Esophagus muscularis mucosa (tissue), 3 donors: ENCODE measurements at regions not wholly inside any gene's neighbourhood (a gene's known extent, or its start where the extent isn't known, plus 50 kb on each side); places are given as distances from the start of the nearest gene placed in this dataset.

Experiments used
- POLR2A ChIP-seq: fragments of 450-650 bp; IDR thresholded peaks from one replicate; pipeline ENCODE4 v1.6.1; 2017; ENCODE audit warnings: antibody characterized with exemption, moderate library complexity, mild to moderate bottlenecking, low read depth
- POLR2AphosphoS5 ChIP-seq, 2 donors: sonication (generic); formaldehyde crosslinking; IDR thresholded peaks; one replicate each; pipeline ENCODE4 v1.6.1; 2017; ENCODE audit warnings: antibody characterized with exemption in 2 of 2
- TF ChIP-seq, protein P1 (sequence below), 3 experiments: fragments of 200-600 bp in 2 of 3; fragments of 450-650 bp in 1 of 3; sonication (generic) in 2 of 3; IDR thresholded peaks; one replicate each; pipeline ENCODE4 v1.5.1; 2017 to 2019; ENCODE audit warnings: antibody characterized with exemption in 3 of 3, mild to moderate bottlenecking in 2 of 3, moderate library complexity in 1 of 3

DNA sequence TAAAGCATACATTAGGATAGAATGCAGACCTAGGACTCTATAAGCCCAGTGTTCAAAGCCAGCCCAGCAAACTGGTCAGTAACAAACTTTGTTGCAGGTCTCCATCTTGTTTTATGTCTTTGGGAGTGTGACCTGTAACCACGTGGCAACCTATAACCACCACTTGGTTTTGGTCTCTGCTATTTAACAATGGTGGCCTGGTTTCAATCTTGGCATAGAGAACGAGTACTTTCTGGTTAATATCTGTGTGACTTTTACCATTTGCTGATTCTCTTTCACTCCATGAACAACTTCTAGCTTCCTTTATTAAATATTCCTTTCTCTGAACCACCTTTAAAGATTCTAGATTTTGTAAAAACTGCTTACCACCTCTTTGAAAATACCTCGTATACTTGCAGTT, 118.5 kb downstream of the KCNS3 start:
- TF ChIP-seq, protein P1, sequence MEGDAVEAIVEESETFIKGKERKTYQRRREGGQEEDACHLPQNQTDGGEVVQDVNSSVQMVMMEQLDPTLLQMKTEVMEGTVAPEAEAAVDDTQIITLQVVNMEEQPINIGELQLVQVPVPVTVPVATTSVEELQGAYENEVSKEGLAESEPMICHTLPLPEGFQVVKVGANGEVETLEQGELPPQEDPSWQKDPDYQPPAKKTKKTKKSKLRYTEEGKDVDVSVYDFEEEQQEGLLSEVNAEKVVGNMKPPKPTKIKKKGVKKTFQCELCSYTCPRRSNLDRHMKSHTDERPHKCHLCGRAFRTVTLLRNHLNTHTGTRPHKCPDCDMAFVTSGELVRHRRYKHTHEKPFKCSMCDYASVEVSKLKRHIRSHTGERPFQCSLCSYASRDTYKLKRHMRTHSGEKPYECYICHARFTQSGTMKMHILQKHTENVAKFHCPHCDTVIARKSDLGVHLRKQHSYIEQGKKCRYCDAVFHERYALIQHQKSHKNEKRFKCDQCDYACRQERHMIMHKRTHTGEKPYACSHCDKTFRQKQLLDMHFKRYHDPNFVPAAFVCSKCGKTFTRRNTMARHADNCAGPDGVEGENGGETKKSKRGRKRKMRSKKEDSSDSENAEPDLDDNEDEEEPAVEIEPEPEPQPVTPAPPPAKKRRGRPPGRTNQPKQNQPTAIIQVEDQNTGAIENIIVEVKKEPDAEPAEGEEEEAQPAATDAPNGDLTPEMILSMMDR (IDR thresholded peaks at IDR 0.05), result no peak
- no peak for TF ChIP-seq POLR2AphosphoS5 (IDR thresholded peaks at IDR 0.05)
- TF ChIP-seq POLR2A, result no peak
